Nephron (organoid): ENCODE measurements at regions not wholly inside any gene's neighbourhood (a gene's known extent, or its start where the extent isn't known, plus 50 kb on each side); places are given as distances from the start of the nearest gene placed in this dataset.

Experiments used
- H3K27ac Mint-ChIP-seq, 3 experiments: 2 replicates each; pipeline ENCODE4 v1.8.0; 2020; ENCODE audit warnings: mixed read lengths in 3 of 3, mild to moderate bottlenecking in 2 of 3, moderate library complexity in 1 of 3
- H3K27me3 Mint-ChIP-seq: 2 replicates; pipeline ENCODE4 v1.8.0; 2021; ENCODE audit warnings: low read depth, mild to moderate bottlenecking, moderate library complexity, mixed read lengths
- H3K36me3 Mint-ChIP-seq: 2 replicates; pipeline ENCODE4 v1.8.0; 2020; ENCODE audit warnings: low read depth, mixed read lengths
- H3K4me1 Mint-ChIP-seq: 2 replicates; pipeline ENCODE4 v1.8.0; 2020; ENCODE audit warnings: mixed read lengths
- H3K4me3 Mint-ChIP-seq, 3 experiments: 2 replicates each; pipeline ENCODE4 v1.8.0; 2020; ENCODE audit warnings: mild to moderate bottlenecking in 3 of 3, mixed read lengths in 3 of 3, moderate library complexity in 2 of 3
- H3K9me3 Mint-ChIP-seq: 2 replicates; pipeline ENCODE4 v1.8.0; 2020; ENCODE audit warnings: mixed read lengths
- TF ChIP-seq, protein P1 (sequence below), 3 experiments: fragments of 200-600 bp; sonication (generic); IDR thresholded peaks; one replicate each; pipeline ENCODE4 v1.5.0; 2021; ENCODE audit warnings: antibody characterized with exemption in 3 of 3; ENCODE audit not compliant: unreplicated experiment in 3 of 3

DNA sequence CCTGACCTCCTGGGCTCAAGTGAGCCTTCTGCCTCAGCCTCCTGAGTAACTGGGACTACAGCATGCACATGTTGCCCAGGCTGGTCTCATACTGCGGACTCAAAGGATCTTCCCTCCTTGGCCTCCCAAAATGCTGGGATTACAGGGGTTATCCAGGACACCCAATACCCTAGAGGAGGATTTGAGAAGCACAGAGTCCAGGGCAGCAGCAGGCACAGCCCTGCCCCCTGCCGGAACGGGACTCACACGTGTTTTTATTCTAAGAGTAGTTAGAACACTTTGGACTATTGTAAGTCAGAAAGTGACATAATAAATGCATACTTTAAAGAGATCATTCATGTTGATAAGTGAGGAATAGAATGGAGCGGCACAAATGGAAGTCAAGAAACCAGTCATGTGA lies 80.2 kb downstream of the C6orf118 start:
- H3K4me1 Mint-ChIP-seq: peaks cover 19% of the 10 kb centered on the region
- no peak overlapping the region for H3K4me3 Mint-ChIP-seq
- peaks cover 2% of the 10 kb centered on the region for H3K9me3 Mint-ChIP-seq
- no peaks in the 10 kb centered on the region for H3K36me3 Mint-ChIP-seq
- TF ChIP-seq, protein P1, sequence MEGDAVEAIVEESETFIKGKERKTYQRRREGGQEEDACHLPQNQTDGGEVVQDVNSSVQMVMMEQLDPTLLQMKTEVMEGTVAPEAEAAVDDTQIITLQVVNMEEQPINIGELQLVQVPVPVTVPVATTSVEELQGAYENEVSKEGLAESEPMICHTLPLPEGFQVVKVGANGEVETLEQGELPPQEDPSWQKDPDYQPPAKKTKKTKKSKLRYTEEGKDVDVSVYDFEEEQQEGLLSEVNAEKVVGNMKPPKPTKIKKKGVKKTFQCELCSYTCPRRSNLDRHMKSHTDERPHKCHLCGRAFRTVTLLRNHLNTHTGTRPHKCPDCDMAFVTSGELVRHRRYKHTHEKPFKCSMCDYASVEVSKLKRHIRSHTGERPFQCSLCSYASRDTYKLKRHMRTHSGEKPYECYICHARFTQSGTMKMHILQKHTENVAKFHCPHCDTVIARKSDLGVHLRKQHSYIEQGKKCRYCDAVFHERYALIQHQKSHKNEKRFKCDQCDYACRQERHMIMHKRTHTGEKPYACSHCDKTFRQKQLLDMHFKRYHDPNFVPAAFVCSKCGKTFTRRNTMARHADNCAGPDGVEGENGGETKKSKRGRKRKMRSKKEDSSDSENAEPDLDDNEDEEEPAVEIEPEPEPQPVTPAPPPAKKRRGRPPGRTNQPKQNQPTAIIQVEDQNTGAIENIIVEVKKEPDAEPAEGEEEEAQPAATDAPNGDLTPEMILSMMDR (IDR thresholded peaks at IDR 0.05; ENCODE audit: unreplicated experiment in 3 of 3): no peak
- H3K27ac Mint-ChIP-seq: no peak overlapping the region
- H3K27me3 Mint-ChIP-seq: peaks cover 13% of the 10 kb centered on the region

DNA sequence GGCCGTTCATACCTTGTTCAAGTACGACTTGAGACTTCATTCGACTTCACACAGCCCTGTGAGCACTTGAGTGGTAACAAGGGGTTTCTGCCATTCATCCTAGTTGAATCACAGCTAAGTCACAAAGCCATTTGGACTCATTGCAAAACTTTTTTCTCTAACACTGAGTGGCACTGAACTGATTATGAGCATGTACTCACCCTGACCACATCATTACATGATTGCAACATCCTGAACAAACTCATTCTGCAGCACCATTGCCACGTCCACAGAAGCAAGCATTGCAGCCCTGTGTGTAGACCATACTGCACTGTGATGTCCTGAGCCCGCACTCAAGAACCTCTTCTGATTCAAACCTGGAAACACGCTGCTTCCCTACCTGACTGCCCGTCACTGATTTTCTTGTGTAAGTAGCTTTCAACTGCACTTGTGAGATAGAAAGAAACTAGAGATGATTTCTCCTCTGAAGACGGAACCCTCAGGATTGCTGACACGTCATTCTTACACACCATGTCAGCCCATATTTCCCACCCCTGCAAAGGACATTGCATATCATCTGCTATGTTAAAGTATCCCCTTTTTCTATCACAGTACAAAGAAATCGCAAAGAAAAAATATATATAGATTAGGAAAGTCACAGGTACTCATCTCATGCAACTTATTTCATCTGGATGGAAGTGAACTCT lies 81.6 kb downstream of the C6orf118 start:
- peaks cover 26% of the 10 kb centered on the region for H3K4me1 Mint-ChIP-seq
- no peaks in the 10 kb centered on the region for H3K36me3 Mint-ChIP-seq
- no peak overlapping the region for H3K4me3 Mint-ChIP-seq
- peaks cover 2% of the 10 kb centered on the region for H3K9me3 Mint-ChIP-seq
- H3K27me3 Mint-ChIP-seq: peaks cover 13% of the 10 kb centered on the region
- H3K27ac Mint-ChIP-seq: no peak overlapping the region
- TF ChIP-seq, protein P1 (IDR thresholded peaks at IDR 0.05; ENCODE audit: unreplicated experiment in 3 of 3): no peak

GRCh38 chr6:165223736-165224135 lies 85.7 kb downstream of the C6orf118 start:
- H3K27ac Mint-ChIP-seq: no peak overlapping the region
- H3K36me3 Mint-ChIP-seq: no peaks in the 10 kb centered on the region
- peaks cover 43% of the 10 kb centered on the region for H3K4me1 Mint-ChIP-seq

GRCh38 chr6:165223101-165223500 lies 86.3 kb downstream of the C6orf118 start:
- Mint-ChIP-seq H3K4me1 (peaks cover 45% of the 10 kb centered on the region), H3K27me3 (peaks cover 4% of the 10 kb centered on the region), H3K9me3 (peaks cover 2% of the 10 kb centered on the region), H3K4me3 (no peak overlapping the region), H3K36me3 (no peaks in the 10 kb centered on the region), H3K27ac (no peak overlapping the region)
- TF ChIP-seq, protein P1 (IDR thresholded peaks at IDR 0.05; ENCODE audit: unreplicated experiment in 3 of 3): no peak

More at GRCh38 chr6:165223736-165224135, 85.7 kb downstream of the C6orf118 start:
- peaks cover 4% of the 10 kb centered on the region for H3K27me3 Mint-ChIP-seq
- TF ChIP-seq, protein P1 (IDR thresholded peaks at IDR 0.05; ENCODE audit: unreplicated experiment in 3 of 3): no peak
- no peak overlapping the region for H3K4me3 Mint-ChIP-seq
- peaks cover 2% of the 10 kb centered on the region for H3K9me3 Mint-ChIP-seq

DNA sequence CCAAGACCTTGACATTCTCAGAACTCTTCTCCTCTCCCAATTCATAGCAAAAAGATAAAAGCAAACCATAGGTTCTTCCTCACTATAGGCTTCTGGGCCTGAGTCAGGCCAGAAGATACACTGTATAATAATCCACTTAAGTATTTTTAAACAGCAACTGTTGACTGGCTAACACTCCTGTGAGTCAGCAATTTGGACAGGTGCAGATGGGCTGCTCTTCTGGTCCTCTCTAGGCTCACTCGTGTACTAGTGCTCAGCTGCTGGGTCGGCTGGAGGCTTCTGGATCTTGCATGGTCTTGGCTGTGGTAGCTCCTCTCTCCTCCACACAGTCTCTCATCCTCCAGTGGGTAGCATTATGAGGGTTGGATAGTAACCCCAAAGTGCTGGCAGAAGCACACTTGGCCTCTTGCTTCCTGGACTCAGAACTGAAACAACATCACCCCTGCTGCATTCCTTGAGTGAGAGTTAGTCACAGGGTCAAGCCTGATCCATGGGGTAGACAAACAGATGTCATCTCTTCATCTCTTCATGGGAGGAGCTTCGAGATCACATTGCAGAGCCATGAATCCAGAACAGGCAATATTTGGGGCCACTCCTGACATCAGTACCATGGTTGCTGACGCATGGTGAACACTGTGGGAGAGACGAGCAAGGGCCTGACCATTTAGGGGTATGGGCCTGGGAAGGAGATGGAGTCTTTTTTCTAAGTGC lies 86.9 kb downstream of the C6orf118 start:
- TF ChIP-seq, protein P1 (IDR thresholded peaks at IDR 0.05; ENCODE audit: unreplicated experiment in 3 of 3): no peak
- H3K36me3 Mint-ChIP-seq: no peaks in the 10 kb centered on the region
- H3K4me3 Mint-ChIP-seq: no peak overlapping the region
- peaks cover 2% of the 10 kb centered on the region for H3K9me3 Mint-ChIP-seq
- no peak overlapping the region for H3K27ac Mint-ChIP-seq
- no peaks in the 10 kb centered on the region for H3K27me3 Mint-ChIP-seq
- H3K4me1 Mint-ChIP-seq: peaks cover 47% of the 10 kb centered on the region
